Thymus (tissue), 11 donors: ENCODE measurements at regions not wholly inside any gene's neighbourhood (a gene's known extent, or its start where the extent isn't known, plus 50 kb on each side); places are given as distances from the start of the nearest gene placed in this dataset.

Experiments
- DNase-seq, 9 donors: peaks; one replicate each; pipeline ENCODE4 v3.0.0-alpha.2; 2013; ENCODE audit warnings: low spot score in 9 of 9, low read depth in 6 of 9, missing footprints in 1 of 9
- H3K27ac ChIP-seq, 2 donors: one replicate each; pipeline ENCODE4 v1.5.1; 2013; ENCODE audit warnings: control low read depth in 1 of 2, low read depth in 1 of 2, low read length in 1 of 2, mild to moderate bottlenecking in 1 of 2, moderate library complexity in 1 of 2
- H3K27me3 ChIP-seq, 2 donors: one replicate each; pipeline ENCODE4 v1.5.1; 2013; ENCODE audit warnings: low read length in 1 of 2; ENCODE audit not compliant: control insufficient read depth in 2 of 2, insufficient read depth in 1 of 2
- H3K36me3 ChIP-seq, 2 donors: one replicate each; pipeline ENCODE4 v1.5.1; 2013; ENCODE audit warnings: low read length in 1 of 2, mild to moderate bottlenecking in 1 of 2, moderate library complexity in 1 of 2; ENCODE audit not compliant: control insufficient read depth in 2 of 2, insufficient read depth in 2 of 2
- H3K4me1 ChIP-seq, 2 donors: one replicate each; pipeline ENCODE4 v1.5.1; 2013; ENCODE audit warnings: low read length in 2 of 2; ENCODE audit not compliant: control insufficient read depth in 2 of 2, insufficient read depth in 2 of 2
- H3K4me3 ChIP-seq, 2 donors: one replicate each; pipeline ENCODE4 v1.5.1; 2013; ENCODE audit warnings: low read length in 2 of 2, control low read depth in 1 of 2, mild to moderate bottlenecking in 1 of 2
- H3K9me3 ChIP-seq, 2 donors: one replicate each; pipeline ENCODE4 v1.5.1; 2013; ENCODE audit warnings: low read length in 1 of 2, mild to moderate bottlenecking in 1 of 2; ENCODE audit not compliant: control insufficient read depth in 2 of 2, insufficient read depth in 1 of 2
- WGBS: extraction: QIAGEN DNeasy Blood & Tissue Kit; methylation state at CpG from one replicate; pipeline ENCODE4 v1.1.7; 2013; 5-methylcytosine and 5-hydroxymethylcytosine counted together
- donor health status: healthy.

- 79% methylated on average over 8 of the region's 8 CpGs for WGBS
- H3K27me3 ChIP-seq: no peaks in the 10 kb centered on the region
Measured at GRCh38 chr5:53200306-53200705, 90.7 kb upstream of the MOCS2 start.

GRCh38 chr5:53201746-53202145, 92.2 kb upstream of the MOCS2 start:
- peaks cover 0 to 3% of the 10 kb centered on the region in 2 donors for H3K9me3 ChIP-seq
- no peaks in the 10 kb centered on the region for H3K36me3 ChIP-seq
- DNase-seq: no peak
- no peak overlapping the region for H3K27ac ChIP-seq
- H3K27me3 ChIP-seq: no peaks in the 10 kb centered on the region
- over 99% methylated on average over 3 of the region's 3 CpGs for WGBS
- H3K4me3 ChIP-seq: no peak overlapping the region
- H3K4me1 ChIP-seq: no peaks in the 10 kb centered on the region

More at GRCh38 chr5:53200306-53200705, 90.7 kb upstream of the MOCS2 start:
- Histone ChIP-seq H3K9me3 (peaks cover 0 to 3% of the 10 kb centered on the region in 2 donors), H3K4me1 (no peaks in the 10 kb centered on the region), H3K4me3 (no peak overlapping the region), H3K27ac (no peak overlapping the region), H3K36me3 (no peaks in the 10 kb centered on the region)
- DNase-seq: no peak

- no peak overlapping the region for H3K4me3 ChIP-seq
- no peaks in the 10 kb centered on the region for H3K36me3 ChIP-seq
- no peak for DNase-seq
- no peaks in the 10 kb centered on the region for H3K4me1 ChIP-seq
- no peaks in the 10 kb centered on the region for H3K27me3 ChIP-seq
- no peak overlapping the region for H3K27ac ChIP-seq
- WGBS: 84% methylated on average over 9 of the region's 9 CpGs
- peaks cover 0 to 3% of the 10 kb centered on the region in 2 donors for H3K9me3 ChIP-seq
Measured at GRCh38 chr5:53206562-53206961, 97.0 kb upstream of the MOCS2 start.

DNA sequence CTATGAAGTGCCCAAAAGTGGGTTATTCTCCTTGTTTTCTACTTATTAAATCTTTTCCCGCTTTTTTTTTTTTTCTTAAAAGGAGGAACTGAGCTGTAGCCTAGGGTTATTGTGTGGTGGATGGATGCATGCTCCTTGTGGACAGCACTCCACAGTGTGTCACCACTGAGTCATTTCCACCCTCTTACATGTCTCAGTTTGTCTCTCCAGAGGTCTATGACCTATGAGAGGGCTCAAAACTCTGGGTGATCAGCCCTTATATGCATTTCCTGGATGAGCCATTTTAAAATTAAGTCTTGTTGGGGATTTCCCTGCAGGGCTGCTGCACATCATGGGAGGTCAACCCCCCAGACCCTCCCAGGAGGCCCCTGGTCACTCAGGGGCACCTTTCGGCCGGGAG, 102.2 kb upstream of the MOCS2 start:
- no peaks in the 10 kb centered on the region for H3K36me3 ChIP-seq
- 94% methylated on average over 3 of the region's 3 CpGs for WGBS
- no peak for DNase-seq
- no peaks in the 10 kb centered on the region for H3K9me3 ChIP-seq
- no peaks in the 10 kb centered on the region for H3K4me1 ChIP-seq
- H3K4me3 ChIP-seq: no peak overlapping the region
- no peak overlapping the region for H3K27ac ChIP-seq
- H3K27me3 ChIP-seq: no peaks in the 10 kb centered on the region

- no peak for DNase-seq
- Histone ChIP-seq H3K4me1 (no peaks in the 10 kb centered on the region), H3K9me3 (peaks cover 0 to 3% of the 10 kb centered on the region in 2 donors), H3K27ac (no peak overlapping the region), H3K4me3 (no peak overlapping the region), H3K36me3 (no peaks in the 10 kb centered on the region), H3K27me3 (no peaks in the 10 kb centered on the region)
- 95% methylated on average over 6 of the region's 6 CpGs for WGBS
Measured at GRCh38 chr5:53219174-53219573, 109.6 kb upstream of the MOCS2 start.

DNA sequence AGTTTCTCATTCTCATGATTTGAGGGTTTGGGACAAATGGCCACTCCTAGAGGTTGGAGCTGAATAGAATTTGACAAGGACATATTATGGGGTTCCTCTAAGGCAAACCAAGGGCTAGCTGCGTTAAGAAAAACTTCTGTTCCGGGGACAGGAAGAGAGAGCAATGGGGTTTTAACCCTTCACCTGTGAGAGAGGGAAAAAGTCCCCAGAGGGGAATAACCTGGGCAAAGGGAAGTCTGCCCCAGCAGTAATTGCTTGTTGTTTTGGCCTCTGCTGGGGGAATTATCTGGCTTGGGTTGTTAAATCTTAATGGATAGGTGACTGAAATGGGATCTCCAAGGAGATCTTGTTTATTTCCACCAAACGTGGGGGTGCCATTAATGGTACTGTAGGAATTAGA, 110.1 kb upstream of the MOCS2 start:
- no peak for DNase-seq
- Histone ChIP-seq H3K27ac (no peak overlapping the region), H3K36me3 (no peaks in the 10 kb centered on the region), H3K9me3 (peaks cover 0 to 3% of the 10 kb centered on the region in 2 donors), H3K27me3 (no peaks in the 10 kb centered on the region), H3K4me1 (no peaks in the 10 kb centered on the region), H3K4me3 (no peak overlapping the region)
- WGBS: 85% methylated on average over 3 of the region's 3 CpGs

DNA sequence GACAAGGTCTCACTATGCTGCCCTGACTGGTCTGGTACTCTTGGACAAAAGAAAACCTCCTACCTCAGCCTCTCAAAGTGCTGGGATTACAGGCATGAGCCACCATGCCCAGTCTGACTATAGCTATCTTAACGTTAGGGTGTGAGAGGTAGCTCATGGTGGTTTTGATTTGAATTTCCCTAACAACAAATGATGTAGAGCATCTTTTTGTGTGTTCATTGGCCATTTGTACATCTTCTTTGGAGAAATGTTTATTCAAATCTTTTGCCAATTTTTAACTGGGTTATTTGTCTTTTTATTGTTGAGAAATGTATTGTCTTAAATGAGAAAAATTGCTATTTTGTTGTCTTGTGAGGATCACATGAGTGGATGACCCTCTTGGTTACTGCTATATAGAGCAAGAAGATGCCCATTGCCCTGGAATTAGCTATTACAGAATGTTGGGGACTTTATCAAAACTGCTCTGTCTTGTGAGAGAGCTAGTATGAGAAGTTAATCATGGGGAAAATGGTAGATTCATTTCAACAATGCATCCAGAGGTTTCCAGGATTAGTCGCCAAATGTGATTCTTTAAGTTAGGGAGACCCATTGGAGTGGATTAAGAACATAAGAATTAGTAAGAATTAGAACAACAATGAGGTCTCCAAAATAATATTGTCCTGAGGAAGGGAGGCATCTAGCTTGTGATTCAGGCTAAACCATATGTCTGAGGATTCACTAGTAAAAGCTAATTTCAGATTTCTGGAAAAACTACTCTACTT, 124.3 kb upstream of the MOCS2 start:
- Histone ChIP-seq H3K4me3 (no peak overlapping the region), H3K27ac (no peak overlapping the region), H3K36me3 (no peaks in the 10 kb centered on the region), H3K4me1 (no peaks in the 10 kb centered on the region), H3K9me3 (no peaks in the 10 kb centered on the region), H3K27me3 (no peaks in the 10 kb centered on the region)
- WGBS: 69% methylated on average over 2 of the region's 2 CpGs
- DNase-seq: no peak

GRCh38 chr5:53236683-53237082, 127.1 kb upstream of the MOCS2 start:
- no peaks in the 10 kb centered on the region for H3K27me3 ChIP-seq
- no peak overlapping the region for H3K27ac ChIP-seq
- no peak for DNase-seq
- H3K36me3 ChIP-seq: no peaks in the 10 kb centered on the region
- H3K4me1 ChIP-seq: no peaks in the 10 kb centered on the region
- H3K4me3 ChIP-seq: no peak overlapping the region
- no peaks in the 10 kb centered on the region for H3K9me3 ChIP-seq
- 95% methylated on average over 3 of the region's 3 CpGs for WGBS

DNA sequence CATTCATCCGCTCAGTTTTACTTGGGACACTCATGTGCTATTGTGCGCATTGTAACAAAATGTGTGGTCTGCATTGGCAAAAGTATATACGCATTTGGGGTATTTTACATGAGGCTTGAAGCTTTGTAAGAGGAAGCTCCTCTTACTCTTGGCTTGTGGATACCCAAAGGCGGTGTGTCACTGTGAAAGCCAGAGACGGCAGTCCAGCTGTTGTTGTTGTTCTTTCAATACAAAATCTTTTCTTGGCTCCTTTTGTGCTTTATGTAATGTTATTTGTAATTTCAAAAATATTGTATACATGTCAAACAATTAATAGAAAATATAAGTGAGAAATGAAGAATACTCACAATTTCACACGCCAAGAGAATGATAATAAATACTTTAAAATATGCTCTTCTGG, 128.3 kb upstream of the MOCS2 start:
- 76% methylated on average over 6 of the region's 6 CpGs for WGBS
- DNase-seq: no peak
- Histone ChIP-seq H3K27ac (no peak overlapping the region), H3K36me3 (no peaks in the 10 kb centered on the region), H3K9me3 (no peaks in the 10 kb centered on the region), H3K4me1 (no peaks in the 10 kb centered on the region), H3K27me3 (no peaks in the 10 kb centered on the region), H3K4me3 (no peak overlapping the region)
